Right lobe of liver (tissue), 4 donors: ENCODE measurements at regions not wholly inside any gene's neighbourhood (a gene's known extent, or its start where the extent isn't known, plus 50 kb on each side); places are given as distances from the start of the nearest gene placed in this dataset.

Experiments
- POLR2A ChIP-seq: fragments of 450-650 bp; IDR thresholded peaks from one replicate; pipeline ENCODE4 v1.6.1; 2017; ENCODE audit warnings: antibody characterized with exemption, mild to moderate bottlenecking
- TF ChIP-seq, protein P1 (sequence below), 4 donors: fragments of 200-600 bp in 3 of 4; fragments of 450-650 bp in 1 of 4; IDR thresholded peaks; one replicate each; pipeline versions ENCODE4 v1.5.1 to v1.8.0; 2016 to 2022; ENCODE audit warnings: antibody characterized with exemption in 4 of 4, mild to moderate bottlenecking in 2 of 4
- donor health status: DM: no; HTN: no; CAD: no.
- donor health status: DM: no; HTN: no; CAD: no.
- donor health status: DM: no; HTN: yes; CAD: no.

DNA sequence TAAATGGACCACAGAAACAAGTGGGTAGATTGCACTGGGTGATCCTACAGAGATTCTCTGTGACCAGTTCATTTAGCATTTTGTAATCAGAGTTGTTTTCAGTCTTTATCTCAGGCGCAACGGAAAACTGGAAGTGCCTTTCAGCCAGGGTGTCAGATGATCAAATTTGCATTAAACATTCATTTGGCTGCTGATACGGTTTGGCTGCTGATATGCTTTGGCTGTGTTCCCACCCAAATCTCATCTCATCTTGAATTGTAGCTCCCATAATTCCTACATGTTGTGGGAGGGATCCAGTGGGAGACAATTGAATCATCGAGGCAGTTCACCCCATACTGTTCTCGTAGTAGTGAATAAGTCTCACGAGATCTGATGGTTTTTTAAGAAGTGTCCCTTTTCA is 1396.1 kb upstream of the TMEFF2 start:
- TF ChIP-seq POLR2A: no peak
- TF ChIP-seq, protein P1, sequence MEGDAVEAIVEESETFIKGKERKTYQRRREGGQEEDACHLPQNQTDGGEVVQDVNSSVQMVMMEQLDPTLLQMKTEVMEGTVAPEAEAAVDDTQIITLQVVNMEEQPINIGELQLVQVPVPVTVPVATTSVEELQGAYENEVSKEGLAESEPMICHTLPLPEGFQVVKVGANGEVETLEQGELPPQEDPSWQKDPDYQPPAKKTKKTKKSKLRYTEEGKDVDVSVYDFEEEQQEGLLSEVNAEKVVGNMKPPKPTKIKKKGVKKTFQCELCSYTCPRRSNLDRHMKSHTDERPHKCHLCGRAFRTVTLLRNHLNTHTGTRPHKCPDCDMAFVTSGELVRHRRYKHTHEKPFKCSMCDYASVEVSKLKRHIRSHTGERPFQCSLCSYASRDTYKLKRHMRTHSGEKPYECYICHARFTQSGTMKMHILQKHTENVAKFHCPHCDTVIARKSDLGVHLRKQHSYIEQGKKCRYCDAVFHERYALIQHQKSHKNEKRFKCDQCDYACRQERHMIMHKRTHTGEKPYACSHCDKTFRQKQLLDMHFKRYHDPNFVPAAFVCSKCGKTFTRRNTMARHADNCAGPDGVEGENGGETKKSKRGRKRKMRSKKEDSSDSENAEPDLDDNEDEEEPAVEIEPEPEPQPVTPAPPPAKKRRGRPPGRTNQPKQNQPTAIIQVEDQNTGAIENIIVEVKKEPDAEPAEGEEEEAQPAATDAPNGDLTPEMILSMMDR (IDR thresholded peaks at IDR 0.05): no peak
